HS-5 (cell line): ENCODE measurements at regions not wholly inside any gene's neighbourhood (a gene's known extent, or its start where the extent isn't known, plus 50 kb on each side); places are given as distances from the start of the nearest gene placed in this dataset.

Source experiments
- DNase-seq: peaks from one replicate; pipeline ENCODE4 v3.0.0-alpha.2; 2012; ENCODE audit warnings: low read depth

DNA sequence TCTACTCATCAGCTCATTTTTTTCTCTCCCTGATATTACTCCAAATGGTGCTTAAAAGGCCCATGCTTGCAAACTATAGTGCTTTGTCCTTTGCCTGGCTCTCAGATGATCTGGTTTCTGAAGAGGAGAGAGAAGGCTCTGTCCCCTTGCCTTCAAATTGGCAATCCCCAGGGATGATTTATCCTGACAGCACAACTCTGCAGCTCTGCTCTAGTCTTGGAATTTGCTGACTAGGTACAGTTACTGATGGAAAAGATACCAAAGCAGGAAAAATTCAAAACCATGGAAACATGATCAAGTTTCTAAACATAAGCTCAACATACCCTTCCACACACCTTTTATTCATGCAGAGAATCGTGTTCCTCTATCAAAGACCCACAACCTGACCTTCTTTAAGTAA lies 106.7 kb upstream of the CADPS start:
- DNase-seq = no peak

DNA sequence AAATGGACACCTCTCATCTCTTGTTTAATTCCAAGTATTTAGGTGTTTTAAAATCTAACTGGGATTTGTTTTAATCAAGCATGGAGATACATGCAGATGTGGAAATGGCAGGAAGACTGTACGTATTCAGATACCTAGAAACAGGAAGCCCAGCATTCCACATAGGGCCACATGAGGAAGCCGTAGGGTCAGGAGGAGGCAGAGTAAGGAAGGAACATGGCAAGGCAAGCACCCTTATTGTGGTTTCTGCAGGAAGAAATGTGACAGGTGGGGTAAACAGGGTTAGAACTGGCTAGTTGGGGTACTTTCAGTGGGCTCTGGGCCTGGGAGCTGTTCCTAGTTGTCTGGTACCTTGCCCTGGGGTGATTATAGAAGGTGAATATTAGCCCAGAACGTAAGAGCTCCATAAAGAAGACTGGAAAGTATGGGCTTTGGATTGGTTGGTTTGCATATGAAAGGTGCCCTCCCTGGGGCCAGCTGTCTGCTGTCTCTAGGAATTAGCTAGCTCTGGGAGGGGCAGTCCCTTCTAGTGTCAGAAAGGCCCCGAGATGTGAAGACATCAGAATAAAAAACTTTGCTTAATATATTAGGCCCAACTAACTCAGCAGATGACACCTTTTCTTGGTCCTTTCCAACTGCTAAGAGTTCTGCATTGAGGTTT lies 107.7 kb upstream of the CADPS start:
- no peak for DNase-seq

DNA sequence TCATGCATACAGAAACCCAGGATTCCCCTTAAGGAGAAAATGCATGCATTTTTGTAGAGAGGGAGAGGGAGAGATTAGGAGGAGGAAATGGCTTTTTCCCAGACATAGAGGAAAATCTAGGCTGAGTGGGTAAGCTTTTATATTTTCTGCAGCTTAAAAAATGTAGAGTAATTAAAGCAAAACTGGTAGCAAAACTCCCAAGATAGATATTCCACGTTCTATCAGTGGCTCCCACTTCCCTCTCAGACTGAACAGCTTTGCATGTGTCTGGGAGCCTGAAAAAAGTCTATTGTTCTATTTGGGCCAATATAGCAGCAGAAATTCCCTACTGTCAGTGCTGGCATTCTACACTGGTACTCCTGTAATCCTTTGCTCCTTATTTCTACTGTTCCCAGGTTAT lies 110.8 kb upstream of the CADPS start:
- no peak for DNase-seq

DNA sequence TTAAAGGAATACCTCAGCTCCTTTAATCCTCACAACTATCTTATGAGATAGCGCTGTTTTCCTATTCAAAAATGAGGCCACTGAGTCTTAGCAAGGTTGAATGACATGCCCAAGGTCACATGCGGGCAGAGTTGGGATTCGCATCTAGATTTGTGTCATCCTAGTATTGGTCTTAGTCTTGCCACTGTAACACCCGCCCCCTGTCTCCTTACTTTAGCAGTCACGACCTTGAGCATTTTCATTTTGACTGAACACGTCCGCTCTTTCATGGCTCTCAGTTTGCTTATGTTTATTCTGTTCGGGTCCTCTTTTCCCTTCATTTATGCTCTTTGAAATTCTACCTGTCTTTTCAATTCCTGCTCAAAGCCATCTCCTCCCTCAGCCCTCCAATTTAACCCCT lies 112.5 kb upstream of the CADPS start:
- DNase-seq = no peak

DNA sequence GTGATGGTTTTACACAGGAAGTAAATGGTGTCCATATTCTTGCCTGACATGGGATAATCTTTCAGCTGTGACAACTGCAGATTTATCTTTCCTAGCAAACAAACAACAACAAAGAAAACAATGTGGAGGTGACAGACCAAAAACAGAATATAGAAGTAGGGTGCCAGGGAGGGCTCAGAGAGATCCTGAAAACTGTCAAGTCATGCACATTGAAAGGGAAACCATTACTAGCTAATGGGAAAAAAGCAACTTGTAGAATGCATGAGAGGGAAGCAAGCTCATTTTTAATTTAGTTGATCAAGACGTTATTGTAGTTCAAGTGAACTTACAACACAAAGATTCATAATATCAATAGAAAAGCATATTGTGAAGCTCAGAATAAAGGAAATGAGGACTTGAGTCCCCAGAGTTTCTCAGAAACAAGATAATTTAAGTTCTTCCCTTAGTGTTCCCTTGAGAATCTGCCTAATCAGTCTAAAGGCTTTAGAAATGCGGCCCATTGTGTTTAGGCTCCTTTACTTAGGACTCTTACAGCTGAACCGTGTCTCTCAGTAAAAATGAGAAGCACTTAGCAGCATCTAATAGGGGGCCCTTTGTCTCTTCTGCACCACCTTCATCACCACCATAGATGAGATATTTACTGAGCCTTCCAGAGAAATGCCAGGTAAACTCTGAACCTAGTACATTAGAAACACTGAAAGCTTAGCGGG lies 115.6 kb upstream of the CADPS start:
- DNase-seq = no peak

DNA sequence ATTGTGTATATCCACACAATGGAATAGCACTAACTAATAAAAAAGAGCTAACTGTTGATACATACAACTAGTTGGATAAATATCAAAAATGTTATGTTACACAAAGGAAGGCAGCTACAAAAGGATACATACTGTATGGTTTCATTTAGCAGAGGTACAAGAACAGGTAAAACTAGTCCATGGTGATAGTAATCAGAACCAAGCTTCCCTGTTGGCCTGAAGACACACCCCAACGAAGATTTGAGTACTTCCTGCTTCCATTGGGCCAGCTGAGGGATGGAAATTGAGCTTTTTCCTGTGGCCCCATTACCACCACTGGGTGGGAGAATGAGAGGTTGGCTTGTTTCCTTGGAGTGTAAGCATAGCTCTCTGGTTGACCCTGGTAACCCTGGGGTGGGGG lies 117.3 kb upstream of the CADPS start:
- DNase-seq = no peak

DNA sequence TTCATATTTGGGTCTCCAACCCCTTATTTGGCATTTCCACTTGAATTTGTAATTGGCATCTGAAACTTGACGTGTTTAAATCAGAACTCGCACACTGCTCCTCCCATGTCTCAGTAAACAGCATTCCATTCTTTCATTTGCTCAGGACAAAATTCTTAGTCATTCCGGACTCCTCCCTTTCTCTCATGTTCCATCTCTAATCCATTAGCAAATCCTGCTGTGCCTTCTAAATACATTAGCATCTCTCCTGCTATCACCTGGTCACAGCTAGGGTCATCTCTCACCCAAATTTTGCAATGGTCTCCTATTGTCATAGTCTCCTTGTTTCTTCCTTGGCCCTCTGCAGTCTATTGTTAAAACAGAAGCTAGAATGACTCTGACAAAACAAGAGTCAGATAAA lies 119.9 kb upstream of the CADPS start:
- DNase-seq = no peak

DNA sequence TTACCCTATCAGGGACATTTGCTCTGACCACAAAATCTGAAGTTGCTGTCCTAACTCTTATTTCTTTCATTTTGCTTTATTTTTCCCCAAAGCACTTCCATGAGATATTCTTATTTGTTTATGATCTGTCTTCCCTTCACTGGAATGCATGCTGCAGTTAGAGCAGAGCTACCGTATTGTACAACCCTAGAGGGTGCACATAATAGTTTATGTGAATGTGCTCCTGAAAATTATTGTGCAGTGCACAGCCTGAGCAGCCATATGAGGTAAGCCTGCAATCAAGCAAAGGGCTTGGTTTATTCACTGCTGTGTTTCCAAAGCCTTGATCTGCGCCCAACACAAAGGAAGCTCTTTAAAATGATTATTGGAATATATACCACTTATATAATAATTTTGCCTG lies 120.3 kb upstream of the CADPS start:
- no peak for DNase-seq

DNA sequence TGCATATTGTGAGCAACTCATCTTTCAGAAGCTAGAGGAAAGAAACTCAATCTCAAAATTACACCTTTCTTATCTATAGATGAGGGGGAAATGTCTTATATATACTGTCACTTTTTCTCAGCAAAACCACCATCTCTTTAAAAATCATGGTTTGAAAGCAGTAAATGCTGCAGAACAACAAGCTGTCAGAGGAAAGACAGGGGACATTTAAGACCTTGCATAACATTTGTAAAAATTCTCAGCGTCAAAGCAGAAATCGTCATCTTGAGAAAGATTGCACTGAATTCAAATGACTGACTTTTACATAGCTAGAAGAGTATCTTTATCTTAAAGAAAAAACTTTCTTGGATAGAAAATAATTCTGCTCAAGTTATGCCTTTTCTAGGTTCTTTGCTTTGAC lies 122.2 kb upstream of the CADPS start:
- DNase-seq = no peak

DNA sequence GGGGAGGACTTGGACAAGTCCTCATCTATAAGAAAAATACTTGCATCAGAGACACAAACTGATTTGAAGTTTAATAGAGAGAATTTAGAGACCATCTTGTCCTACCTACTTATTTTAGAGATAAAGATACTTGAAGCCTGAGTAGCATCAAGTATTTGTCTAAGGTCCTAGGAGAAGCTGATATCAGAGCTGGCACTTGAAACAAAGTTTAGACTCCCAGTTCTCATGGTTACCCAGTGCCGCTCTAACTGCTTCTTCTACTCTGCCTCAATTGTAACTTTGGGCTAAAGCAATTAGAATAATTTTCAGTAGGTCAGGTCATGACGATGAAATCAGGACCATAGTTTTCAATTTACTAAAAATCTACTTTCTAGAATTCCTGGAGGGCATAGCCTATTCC lies 123.9 kb upstream of the CADPS start:
- no peak for DNase-seq

DNA sequence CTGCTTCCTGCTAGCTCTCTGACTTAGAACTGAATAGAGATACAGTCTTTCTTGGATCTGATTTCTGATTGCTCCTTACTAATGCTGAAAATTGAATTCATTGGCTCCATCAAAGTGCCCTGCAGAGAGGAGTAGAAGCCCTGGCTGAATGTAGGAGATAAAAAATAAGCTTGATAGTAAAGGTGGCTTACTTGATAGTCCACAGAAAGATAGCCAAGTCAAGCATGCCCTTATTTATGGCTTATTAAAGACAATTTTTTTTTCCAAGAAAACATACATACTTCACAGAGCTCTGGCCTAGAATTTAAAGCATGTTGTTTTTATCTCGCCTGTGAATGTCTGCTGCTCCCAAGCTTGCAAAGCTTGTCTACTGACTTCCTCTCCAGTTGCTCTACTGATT lies 124.6 kb upstream of the CADPS start:
- DNase-seq = no peak

DNA sequence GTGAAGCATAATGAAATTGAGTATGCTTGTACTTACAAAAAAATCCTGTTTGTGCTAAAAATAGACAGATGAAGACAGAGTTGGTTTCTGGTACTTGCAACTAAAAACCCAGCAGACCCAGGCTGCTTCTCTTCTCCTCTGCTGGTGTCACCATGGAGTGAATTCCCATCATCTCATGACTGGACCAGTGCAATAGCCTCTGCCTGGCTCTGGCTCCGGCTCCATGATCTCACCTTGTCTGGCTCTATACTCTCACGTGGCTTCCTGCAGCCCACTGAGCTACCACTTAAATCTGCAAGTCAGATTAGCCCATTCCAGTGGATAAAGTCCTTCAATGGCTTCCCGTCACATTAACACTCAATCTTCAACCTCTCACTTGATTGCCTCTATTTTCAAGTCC lies 129.2 kb upstream of the CADPS start:
- DNase-seq = no peak

DNA sequence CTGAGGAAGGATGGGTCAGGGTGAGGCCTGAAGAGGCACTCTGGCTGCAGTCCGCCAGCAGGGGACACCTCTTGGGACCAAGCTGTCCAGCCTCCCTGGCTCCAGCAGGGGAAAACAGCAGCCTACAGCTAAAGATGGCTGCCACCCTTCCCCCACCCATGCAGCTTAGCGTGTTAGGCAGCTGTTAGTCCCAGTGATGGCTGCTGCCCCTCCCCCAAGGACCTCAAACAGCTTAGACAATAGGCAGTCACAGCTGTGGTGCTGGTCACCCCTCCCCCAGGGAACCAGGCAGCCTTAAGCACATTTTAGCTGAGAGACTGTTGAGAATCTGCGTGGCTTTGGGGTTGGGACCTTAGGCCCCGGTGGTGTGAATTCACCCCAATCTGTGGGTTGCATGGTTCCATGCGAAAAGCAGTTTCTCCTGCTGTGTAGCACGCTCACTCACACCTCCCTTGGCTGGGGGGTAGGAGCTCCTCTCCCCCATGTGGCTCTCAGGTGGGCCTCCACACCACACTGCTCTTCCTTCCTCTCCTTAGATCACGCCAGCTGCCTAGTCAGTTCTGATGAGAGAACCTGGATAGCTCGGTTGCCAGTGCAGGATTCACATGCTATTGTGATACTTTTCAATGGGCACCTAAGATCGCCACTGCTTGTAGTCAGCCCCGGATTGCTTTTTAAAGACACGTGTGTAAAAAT lies 140.5 kb upstream of the CADPS start:
- DNase-seq = no peak

DNA sequence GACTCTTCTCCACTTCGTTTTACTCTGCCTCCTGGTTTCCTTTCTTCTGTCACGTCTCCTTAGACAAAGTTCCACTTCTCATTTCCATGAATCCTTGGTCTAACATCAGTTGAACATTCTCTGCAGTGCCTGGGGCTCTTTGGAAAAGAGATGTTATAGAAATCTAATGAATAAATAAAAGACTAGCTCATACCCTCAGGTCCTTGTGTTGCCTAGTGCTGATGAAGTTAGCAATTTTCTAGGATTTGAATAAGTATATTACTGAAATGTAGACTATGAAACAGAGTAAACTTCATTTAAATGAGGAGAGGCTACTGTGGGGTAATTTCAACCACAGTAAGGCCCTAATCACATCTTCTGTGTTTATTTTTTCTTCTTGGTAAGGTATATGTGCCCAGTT lies 146.9 kb upstream of the CADPS start:
- DNase-seq = no peak

DNA sequence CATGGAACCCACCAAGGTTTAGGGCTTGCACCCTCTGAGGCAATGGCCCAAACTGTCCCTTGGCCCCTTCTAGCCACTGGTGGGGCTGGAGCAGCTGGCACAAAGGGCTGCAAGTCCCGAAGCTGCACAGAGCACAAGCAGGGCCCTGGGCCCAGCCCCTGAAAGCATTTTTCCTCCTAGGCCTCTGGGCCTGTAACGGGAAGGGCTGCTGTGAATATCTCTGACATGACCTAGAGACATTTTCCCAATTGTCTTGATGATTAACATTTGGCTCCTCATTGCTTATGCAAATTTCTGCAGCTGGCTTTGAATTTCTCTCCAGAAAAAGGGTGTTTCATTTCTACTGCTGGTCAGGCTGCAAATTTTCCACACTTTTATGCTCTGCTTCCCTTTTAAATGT lies 151.5 kb upstream of the CADPS start:
- DNase-seq = no peak

DNA sequence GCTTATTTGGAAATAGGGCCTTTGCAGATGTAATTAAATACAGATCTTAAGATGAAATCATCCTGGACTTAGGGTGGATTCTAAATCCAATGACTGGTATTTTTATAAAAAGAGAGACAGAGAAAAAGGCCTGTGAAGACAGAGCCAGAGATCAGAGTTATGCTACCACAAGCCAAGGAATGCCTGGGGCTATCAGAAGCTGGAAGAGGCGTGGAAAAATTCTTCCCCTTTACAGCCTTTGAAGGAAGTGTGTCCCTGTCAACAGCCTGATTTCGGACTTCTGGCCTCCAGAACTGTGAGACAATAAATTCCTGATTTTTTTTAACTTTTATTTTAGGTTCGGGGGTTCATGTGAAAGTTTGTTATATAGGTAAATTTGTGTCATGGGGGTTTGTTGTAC lies 154.1 kb upstream of the CADPS start:
- no peak for DNase-seq

DNA sequence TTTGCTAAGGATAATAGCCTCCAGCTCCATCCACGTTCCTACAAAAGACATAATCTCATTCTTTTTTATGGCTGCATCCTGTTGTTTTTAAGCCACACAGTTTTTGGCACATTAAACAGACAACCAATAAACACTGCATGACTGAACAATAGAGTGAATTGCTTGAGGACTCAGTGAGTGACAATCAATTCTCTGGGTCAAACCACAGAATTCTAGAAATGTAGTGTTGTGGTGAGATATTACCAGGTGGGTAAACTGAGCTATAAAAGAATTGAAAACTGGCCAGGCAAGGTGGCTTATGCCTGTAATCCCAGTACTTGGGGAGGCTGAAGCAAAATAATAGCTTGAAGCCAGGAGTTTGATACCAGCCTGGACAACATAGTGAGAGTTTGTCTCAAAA lies 154.7 kb upstream of the CADPS start:
- no peak for DNase-seq

DNA sequence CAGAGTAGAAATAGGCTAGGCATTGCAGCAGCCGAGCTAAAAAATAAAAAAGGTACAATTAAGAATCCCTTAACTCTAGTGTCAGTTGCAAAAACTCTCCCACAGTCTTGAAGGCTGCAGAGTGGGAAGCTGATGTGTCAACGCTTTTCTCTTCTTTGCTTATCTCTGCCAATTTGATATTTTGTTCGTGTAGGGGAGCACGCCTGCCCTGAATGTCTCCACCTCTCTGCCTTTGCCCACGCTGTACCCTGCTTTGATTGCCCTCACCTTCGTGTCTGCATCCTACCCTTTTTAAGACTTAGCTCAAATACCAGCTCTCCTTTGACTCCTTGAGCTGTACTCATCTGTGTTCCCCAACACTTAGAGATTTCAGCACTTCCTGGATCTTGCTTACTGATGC lies 155.4 kb upstream of the CADPS start:
- no peak for DNase-seq

DNA sequence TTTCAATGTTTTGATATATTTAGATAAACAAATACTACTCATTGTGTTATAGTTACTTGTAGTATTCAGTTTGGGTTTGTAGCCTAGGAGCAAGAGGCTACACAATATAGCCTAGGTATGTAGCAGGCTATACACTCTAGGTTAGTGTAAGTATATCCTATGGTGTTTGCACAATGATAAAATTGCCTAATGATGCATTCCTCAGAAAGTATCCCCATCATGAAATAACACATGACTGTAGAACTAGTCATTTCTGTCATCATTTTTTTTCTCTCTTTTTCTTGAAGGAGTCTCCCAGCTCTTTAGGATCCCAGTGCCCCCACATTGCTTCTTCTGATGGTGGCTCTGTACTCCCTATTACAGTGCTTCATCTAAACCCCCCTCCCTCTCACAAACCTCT lies 157.7 kb upstream of the CADPS start:
- no peak for DNase-seq

DNA sequence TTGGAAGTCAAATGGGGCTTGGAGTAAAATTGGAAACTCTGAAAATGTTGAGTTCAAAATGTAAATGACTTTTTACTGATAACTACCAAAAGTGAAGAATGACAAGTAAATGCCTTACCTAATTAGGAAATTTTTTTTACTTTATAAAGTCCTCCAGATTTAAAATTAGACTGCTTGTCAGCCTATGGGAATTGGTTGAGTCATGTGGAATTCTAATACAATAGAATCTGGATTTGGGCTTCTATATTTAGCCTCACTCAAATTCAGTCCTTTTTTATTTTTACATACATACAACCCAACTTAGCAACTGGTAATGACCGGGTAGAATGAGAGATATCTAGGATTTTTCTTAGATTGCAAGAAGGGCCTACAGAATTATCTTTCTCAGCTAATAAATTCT lies 158.9 kb upstream of the CADPS start:
- no peak for DNase-seq

DNA sequence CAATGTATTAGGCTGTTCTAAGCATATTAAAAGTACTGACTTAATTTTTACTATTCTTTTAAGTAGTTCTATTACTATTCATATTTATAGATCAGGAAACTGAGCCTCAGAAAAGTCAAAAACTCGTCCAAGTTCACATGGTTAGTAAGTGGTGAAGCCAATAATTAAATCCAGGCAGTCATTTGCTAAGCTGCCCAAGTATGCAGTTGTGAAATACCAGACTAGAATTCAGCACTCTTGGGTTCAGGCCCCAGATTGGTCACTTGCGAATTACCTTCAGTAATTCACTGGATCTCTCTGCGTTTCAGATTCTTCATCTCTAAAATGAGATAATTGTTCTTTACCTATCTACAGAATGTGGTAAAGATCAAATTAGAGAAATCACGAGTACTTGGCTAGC lies 161.9 kb upstream of the CADPS start:
- DNase-seq = no peak

DNA sequence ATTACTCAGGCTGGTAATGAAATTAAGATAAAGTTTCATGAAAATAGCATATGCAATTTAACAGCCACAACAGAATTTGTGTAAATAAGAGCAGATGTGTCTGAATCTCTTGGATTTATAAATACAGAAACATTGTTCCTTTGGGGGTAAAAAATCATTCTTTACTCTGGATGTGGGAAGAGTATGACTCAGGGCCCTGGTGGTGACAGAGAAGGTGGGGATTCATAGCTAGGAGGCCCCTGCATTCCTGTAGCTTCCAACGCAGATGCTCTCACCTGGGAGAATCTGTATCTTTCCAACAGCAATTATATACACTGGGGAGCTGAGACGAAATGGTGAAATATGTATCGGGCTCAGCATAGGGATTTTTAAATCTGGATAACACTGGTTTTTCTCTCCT lies 167.6 kb upstream of the CADPS start:
- no peak for DNase-seq

DNA sequence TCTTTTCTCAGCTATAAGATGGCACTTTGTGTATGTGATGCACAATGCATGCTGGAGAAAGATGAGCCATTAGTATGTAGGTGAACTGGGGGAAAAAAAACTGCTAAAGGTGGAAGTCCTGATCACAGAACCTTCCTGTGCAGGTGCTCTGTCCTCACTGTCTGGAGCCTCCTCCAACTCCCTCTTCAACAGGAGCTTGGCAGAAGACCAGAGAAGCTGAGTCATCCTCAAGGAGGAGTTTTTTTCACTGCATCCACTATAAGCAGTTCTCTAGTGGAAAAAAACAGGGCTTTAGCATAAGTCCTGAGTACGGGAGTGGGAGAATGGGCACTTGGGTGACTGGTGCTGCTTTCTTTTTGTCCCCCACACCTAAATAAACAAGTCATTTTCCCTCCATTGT lies 168.4 kb upstream of the CADPS start:
- no peak for DNase-seq

DNA sequence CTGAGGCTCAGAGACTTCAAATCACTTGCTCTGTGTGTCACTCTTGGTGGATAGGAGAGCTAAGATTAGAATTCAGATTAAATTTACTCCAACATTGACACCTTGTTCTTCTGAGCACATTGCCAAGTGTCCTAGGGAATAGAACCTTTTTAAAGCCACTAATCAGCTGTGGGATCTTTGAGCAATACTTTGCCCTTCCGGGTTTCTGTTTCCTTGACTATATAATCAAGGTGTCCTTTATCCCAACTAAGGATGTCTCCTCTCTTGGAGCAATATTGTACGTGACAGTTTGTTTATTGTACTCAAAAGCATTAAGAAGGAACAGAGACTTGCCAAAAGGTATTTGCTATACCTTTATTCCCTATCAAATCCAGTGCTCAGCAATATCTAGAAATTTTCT lies 170.9 kb upstream of the CADPS start:
- no peak for DNase-seq
